IMR-90 (cell line): ENCODE measurements at regions not wholly inside any gene's neighbourhood (a gene's known extent, or its start where the extent isn't known, plus 50 kb on each side); places are given as distances from the start of the nearest gene placed in this dataset.

Source experiments
- ATAC-seq: fragments of 200-7000 bp; cut with Tn5 transposase; 2 replicates; pipeline ENCODE4 v1.9.1; 2020; ENCODE audit warnings: low read depth, mild to moderate bottlenecking, moderate library complexity
- BruUV-seq: library from RNA; stranded (reverse); fragments of 400-500 nt; replicated peaks from 2 replicates; lab custom pipeline; 2021; lab: Mats Ljungman, UMichigan
- CTCF ChIA-PET: fragments of 300-600 bp; formaldehyde crosslinking; extraction: SDS; loops from one replicate; lab custom pipeline; 2021; ENCODE audit warnings: antibody characterized with exemption; lab: Yijun Ruan, JAX
- POLR2A ChIA-PET: fragments of 300-600 bp; sonication (Branson Sonifier 250); formaldehyde crosslinking; loops from one replicate; lab custom pipeline; 2022; ENCODE audit warnings: antibody characterized with exemption; ENCODE audit not compliant: unreplicated experiment; lab: Charles Lee
- DNase-seq: peaks from one replicate; pipeline ENCODE4 v3.0.0; 2013
- H2AFZ ChIP-seq: replicated peaks from 2 replicates; pipeline ENCODE3; 2013; ENCODE audit warnings: low read length, mild to moderate bottlenecking; ENCODE audit not compliant: poor library complexity
- H2AK5ac ChIP-seq: 2 replicates; pipeline ENCODE4 v1.6.1; 2013; ENCODE audit warnings: low read depth, low read length, inconsistent platforms
- H2AK9ac ChIP-seq: replicated peaks from 2 replicates; pipeline ENCODE3; 2013; ENCODE audit warnings: mild to moderate bottlenecking, low read depth, low read length, moderate library complexity; ENCODE audit not compliant: poor library complexity
- H2BK120ac ChIP-seq: 2 replicates; pipeline ENCODE4 v1.6.1; 2013; ENCODE audit warnings: low read depth, low read length, inconsistent platforms
- H2BK15ac ChIP-seq: 3 replicates; pipeline ENCODE4 v1.6.1; 2013; ENCODE audit warnings: low read depth, low read length, inconsistent platforms
- H2BK20ac ChIP-seq: 2 replicates; pipeline ENCODE4 v1.6.1; 2013; ENCODE audit warnings: low read depth, mild to moderate bottlenecking, inconsistent platforms, low read length, moderate library complexity
- H2BK5ac ChIP-seq: 2 replicates; pipeline ENCODE4 v1.6.1; 2013; ENCODE audit warnings: mild to moderate bottlenecking, low read depth, low read length, inconsistent platforms; ENCODE audit not compliant: poor library complexity, severe bottlenecking
- H3K14ac ChIP-seq: replicated peaks from 2 replicates; pipeline ENCODE4 v1.6.1; 2013; ENCODE audit warnings: low read depth, low read length, inconsistent platforms
- H3K18ac ChIP-seq: 2 replicates; pipeline ENCODE4 v1.6.1; 2013; ENCODE audit warnings: low read depth, low read length, control low read depth
- H3K23ac ChIP-seq: 2 replicates; pipeline ENCODE4 v1.6.1; 2013; ENCODE audit warnings: low read depth, low read length, inconsistent platforms
- H3K27ac ChIP-seq: 2 replicates; pipeline ENCODE4 v1.5.1; 2013; ENCODE audit warnings: mild to moderate bottlenecking, control low read depth, low read length; ENCODE audit not compliant: insufficient read depth
- H3K27me3 ChIP-seq: 2 replicates; pipeline ENCODE4 v1.6.1; 2013; ENCODE audit warnings: low read length; ENCODE audit not compliant: control insufficient read depth, insufficient read depth
- H3K36me3 ChIP-seq: 2 replicates; pipeline ENCODE4 v1.6.1; 2013; ENCODE audit warnings: low read length, mixed read lengths; ENCODE audit not compliant: control insufficient read depth, insufficient read depth
- H3K4ac ChIP-seq: 2 replicates; pipeline ENCODE4 v1.6.1; 2013; ENCODE audit warnings: low read depth, low read length, inconsistent platforms
- H3K4me1 ChIP-seq: 2 replicates; pipeline ENCODE4 v1.6.1; 2013; ENCODE audit warnings: low read length, mixed read lengths; ENCODE audit not compliant: control insufficient read depth, insufficient read depth
- H3K4me2 ChIP-seq: 2 replicates; pipeline ENCODE4 v1.6.1; 2013; ENCODE audit warnings: low read depth, mild to moderate bottlenecking, control low read depth, low read length, moderate library complexity
- H3K4me3 ChIP-seq: 2 replicates; pipeline ENCODE4 v1.5.1; 2013; ENCODE audit warnings: low read depth, mild to moderate bottlenecking, control low read depth, low read length, moderate library complexity; ENCODE audit not compliant: insufficient read depth
- H3K56ac ChIP-seq: 2 replicates; pipeline ENCODE4 v1.6.1; 2013; ENCODE audit warnings: low read length, inconsistent platforms; ENCODE audit not compliant: insufficient read depth; ENCODE audit errors: extremely low read depth
- H3K79me1 ChIP-seq, 2 experiments: 2 replicates each; pipeline ENCODE4 v1.6.1; 2013; ENCODE audit warnings: low read length in 2 of 2, inconsistent platforms in 1 of 2, low read depth in 1 of 2
- H3K9ac ChIP-seq: 2 replicates; pipeline ENCODE4 v1.6.1; 2013; ENCODE audit warnings: low read depth, low read length, control low read depth
- H3K9me1 ChIP-seq: 2 replicates; pipeline ENCODE4 v1.6.1; 2013; ENCODE audit warnings: low read length, inconsistent platforms; ENCODE audit not compliant: insufficient read depth
- H3K9me3 ChIP-seq: 2 replicates; pipeline ENCODE4 v1.6.1; 2013; ENCODE audit warnings: low read length; ENCODE audit not compliant: control insufficient read depth, insufficient read depth
- H4K20me1 ChIP-seq: 2 replicates; pipeline ENCODE4 v1.6.1; 2013; ENCODE audit warnings: low read length, inconsistent platforms; ENCODE audit not compliant: insufficient read depth
- H4K5ac ChIP-seq: 2 replicates; pipeline ENCODE4 v1.6.1; 2013; ENCODE audit warnings: mild to moderate bottlenecking, low read depth, low read length, control low read depth
- H4K8ac ChIP-seq, 2 experiments: 2 replicates each; pipeline ENCODE4 v1.6.1; 2013; ENCODE audit warnings: low read depth in 2 of 2, low read length in 2 of 2, control low read depth in 1 of 2, inconsistent platforms in 1 of 2
- H4K91ac ChIP-seq: 2 replicates; pipeline ENCODE4 v1.6.1; 2013; ENCODE audit warnings: low read depth, low read length, inconsistent platforms; ENCODE audit not compliant: insufficient read depth
- BHLHE40 ChIP-seq: fragments of 150-350 bp; IDR thresholded peaks from 2 replicates; pipeline ENCODE4 v1.6.1; 2016; ENCODE audit warnings: mild to moderate bottlenecking, low read depth, low read length
- CEBPB ChIP-seq: IDR thresholded peaks from 2 replicates; pipeline ENCODE4 v1.6.1; 2012; ENCODE audit warnings: low read depth, low read length, improper control_type of control experiment
- CHD1 ChIP-seq: IDR thresholded peaks from 2 replicates; pipeline ENCODE4 v1.6.1; 2012; ENCODE audit warnings: low read depth, low read length, improper control_type of control experiment
- ELK1 ChIP-seq: fragments of 150-350 bp; IDR thresholded peaks from 2 replicates; pipeline ENCODE4 v1.6.1; 2016; ENCODE audit warnings: low read depth, mild to moderate bottlenecking, low read length, moderate library complexity, borderline replicate concordance
- FOS ChIP-seq: fragments of 150-350 bp; IDR thresholded peaks from 2 replicates; pipeline ENCODE4 v1.6.1; 2016; ENCODE audit warnings: low read depth, low read length
- MAFK ChIP-seq: IDR thresholded peaks from 2 replicates; pipeline ENCODE4 v1.6.1; 2012; ENCODE audit warnings: low read depth, low read length, improper control_type of control experiment
- MAZ ChIP-seq: IDR thresholded peaks from 2 replicates; pipeline ENCODE4 v1.6.1; 2012; ENCODE audit warnings: low read depth, mild to moderate bottlenecking, low read length, improper control_type of control experiment, moderate library complexity, borderline replicate concordance
- MXI1 ChIP-seq: IDR thresholded peaks from 2 replicates; pipeline ENCODE4 v1.6.1; 2012; ENCODE audit warnings: low read depth, mild to moderate bottlenecking, low read length, moderate library complexity, borderline replicate concordance
- NFE2L2 ChIP-seq: fragments of 150-350 bp; IDR thresholded peaks from 2 replicates; pipeline ENCODE4 v1.6.1; 2016; ENCODE audit warnings: low read depth, mild to moderate bottlenecking, low read length
- POLR2A ChIP-seq: IDR thresholded peaks from 2 replicates; pipeline ENCODE4 v1.6.1; 2012; ENCODE audit warnings: mild to moderate bottlenecking, low read depth, low read length
- RAD21 ChIP-seq: IDR thresholded peaks from 2 replicates; pipeline ENCODE4 v1.6.1; 2012; ENCODE audit warnings: low read length, improper control_type of control experiment
- RCOR1 ChIP-seq: IDR thresholded peaks from 2 replicates; pipeline ENCODE4 v1.6.1; 2012; ENCODE audit warnings: mild to moderate bottlenecking, low read length, improper control_type of control experiment; ENCODE audit not compliant: insufficient replicate concordance
- RFX5 ChIP-seq: IDR thresholded peaks from 2 replicates; pipeline ENCODE4 v1.8.0; 2012; ENCODE audit warnings: low read depth, mild to moderate bottlenecking, low read length, moderate library complexity
- SMC3 ChIP-seq: fragments of 150-350 bp; IDR thresholded peaks from 2 replicates; pipeline ENCODE4 v1.6.1; 2016; ENCODE audit warnings: low read depth, mild to moderate bottlenecking, antibody characterized with exemption, low read length, moderate library complexity
- USF2 ChIP-seq: fragments of 150-350 bp; IDR thresholded peaks from 2 replicates; pipeline ENCODE4 v1.6.1; 2017; ENCODE audit warnings: mild to moderate bottlenecking, antibody characterized with exemption, low read length, low read depth
- WGBS, 2 experiments: methylation state at CpG; one replicate each; pipeline versions ENCODE4 v1.1.5 to v1.1.7; 2013; ENCODE audit warnings: missing lambda C conversion rate in 2 of 2; ENCODE audit not compliant: insufficient read length in 1 of 2; ENCODE audit errors: extremely low coverage in 2 of 2; 5-methylcytosine and 5-hydroxymethylcytosine counted together
- dilution Hi-C: fragments of 300-500 bp; cut with HindIII; formaldehyde crosslinking; loops from one replicate; pipeline ENCODE4 v1.14.3; 2018; ENCODE audit warnings: low sequenced_read_pairs; ENCODE audit not compliant: unreplicated experiment
- in situ Hi-C: fragments of 300-500 bp; cut with MboI; formaldehyde crosslinking; loops from 3 replicates; pipeline ENCODE4 v1.14.3; 2019; ENCODE audit warnings: low sequenced_read_pairs, inconsistent platforms, mixed read lengths
- intact Hi-C: fragments of 100-400 bp; cut with micrococcal nuclease; formaldehyde crosslinking; loops from 2 replicates; pipeline ENCODE4 v1.10.0; 2022
- TF ChIP-seq, protein P1 (sequence below): conservative IDR thresholded peaks from 2 replicates; pipeline ENCODE4 v1.5.1; 2012; ENCODE audit warnings: mild to moderate bottlenecking, low read depth, low read length, improper control_type of control experiment

DNA sequence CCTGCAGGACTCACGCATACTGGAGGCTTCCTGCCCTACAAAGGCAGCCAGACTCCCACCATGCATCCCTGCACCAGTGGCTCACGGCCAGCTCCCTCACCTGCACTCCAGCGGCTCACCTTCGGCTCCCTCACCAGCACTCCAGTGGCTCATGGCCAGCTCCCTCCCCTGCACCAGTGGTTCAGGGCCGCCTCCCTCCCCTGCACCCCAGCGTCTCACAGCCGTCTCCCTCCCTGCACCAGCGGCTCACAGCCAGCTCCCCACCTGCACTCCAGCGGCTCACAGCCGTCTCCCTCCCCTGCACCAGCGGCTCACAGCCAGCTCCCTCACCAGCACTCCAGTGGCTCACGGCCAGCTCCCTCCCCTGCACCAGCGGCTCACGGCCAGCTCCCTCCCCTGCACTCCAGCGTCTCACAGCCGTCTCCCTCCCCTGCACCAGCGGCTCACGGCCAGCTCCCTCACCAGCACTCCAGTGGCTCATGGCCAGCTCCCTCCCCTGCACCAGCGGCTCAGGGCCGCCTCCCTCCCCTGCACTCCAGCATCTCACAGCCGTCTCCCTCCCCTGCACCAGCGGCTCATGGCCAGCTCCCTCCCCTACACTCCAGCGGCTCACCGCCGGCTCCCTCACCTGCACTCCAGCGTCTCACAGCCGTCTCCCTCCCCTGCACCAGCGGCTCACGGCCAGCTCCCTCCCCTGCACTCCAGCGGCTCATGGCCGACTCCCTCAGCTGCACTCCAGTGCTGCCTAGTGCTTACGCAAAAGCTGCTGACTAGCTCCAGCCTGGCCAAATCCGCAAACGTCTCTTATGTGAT is 324.5 kb downstream of the NPHP4 start:
- POLR2A ChIA-PET: no interaction called here
- TF ChIP-seq CHD1: no peak
- no peak for TF ChIP-seq MAZ
- TF ChIP-seq RAD21: no peak
- no peak for TF ChIP-seq RFX5
- no peak for TF ChIP-seq POLR2A
- no peak for TF ChIP-seq BHLHE40
- no peak for TF ChIP-seq ELK1
- no peak for TF ChIP-seq FOS
- TF ChIP-seq MXI1: no peak
- no peak for TF ChIP-seq RCOR1
- TF ChIP-seq NFE2L2: no peak
- TF ChIP-seq MAFK: no peak
- TF ChIP-seq USF2: no peak
- no peak for TF ChIP-seq SMC3
- TF ChIP-seq, protein P1, sequence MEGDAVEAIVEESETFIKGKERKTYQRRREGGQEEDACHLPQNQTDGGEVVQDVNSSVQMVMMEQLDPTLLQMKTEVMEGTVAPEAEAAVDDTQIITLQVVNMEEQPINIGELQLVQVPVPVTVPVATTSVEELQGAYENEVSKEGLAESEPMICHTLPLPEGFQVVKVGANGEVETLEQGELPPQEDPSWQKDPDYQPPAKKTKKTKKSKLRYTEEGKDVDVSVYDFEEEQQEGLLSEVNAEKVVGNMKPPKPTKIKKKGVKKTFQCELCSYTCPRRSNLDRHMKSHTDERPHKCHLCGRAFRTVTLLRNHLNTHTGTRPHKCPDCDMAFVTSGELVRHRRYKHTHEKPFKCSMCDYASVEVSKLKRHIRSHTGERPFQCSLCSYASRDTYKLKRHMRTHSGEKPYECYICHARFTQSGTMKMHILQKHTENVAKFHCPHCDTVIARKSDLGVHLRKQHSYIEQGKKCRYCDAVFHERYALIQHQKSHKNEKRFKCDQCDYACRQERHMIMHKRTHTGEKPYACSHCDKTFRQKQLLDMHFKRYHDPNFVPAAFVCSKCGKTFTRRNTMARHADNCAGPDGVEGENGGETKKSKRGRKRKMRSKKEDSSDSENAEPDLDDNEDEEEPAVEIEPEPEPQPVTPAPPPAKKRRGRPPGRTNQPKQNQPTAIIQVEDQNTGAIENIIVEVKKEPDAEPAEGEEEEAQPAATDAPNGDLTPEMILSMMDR: no peak
- TF ChIP-seq CEBPB: no peak
- H3K4ac ChIP-seq: no peak overlapping the region
- no peak overlapping the region for H4K5ac ChIP-seq
- CTCF ChIA-PET: no interaction called here
- intact Hi-C loops (no loop called here), dilution Hi-C loops (no loop called here), in situ Hi-C loops (no loop called here)
- no peak overlapping the region for H3K56ac ChIP-seq
- H4K91ac ChIP-seq: no peak overlapping the region
- H3K9ac ChIP-seq: no peak overlapping the region
- no peak overlapping the region for H2BK120ac ChIP-seq
- H2BK5ac ChIP-seq: no peak overlapping the region
- no peak overlapping the region for H2BK20ac ChIP-seq
- H3K4me3 ChIP-seq: no peak overlapping the region
- no peak overlapping the region for H3K14ac ChIP-seq
- H3K4me1 ChIP-seq: no peaks in the 10 kb centered on the region
- no peak for DNase-seq
- H2AK5ac ChIP-seq: no peak overlapping the region
- H4K8ac ChIP-seq: no peak overlapping the region
- no peak overlapping the region for H3K4me2 ChIP-seq
- no peak overlapping the region for H2BK15ac ChIP-seq
- H3K9me1 ChIP-seq: no peaks in the 10 kb centered on the region
- peaks cover 58% of the 10 kb centered on the region for H3K9me3 ChIP-seq
- no peaks in the 10 kb centered on the region for H4K20me1 ChIP-seq
- no peak overlapping the region for H3K23ac ChIP-seq
- no peaks in the 10 kb centered on the region for H3K27me3 ChIP-seq
- 38% methylated on average over 23 of the region's 34 CpGs; no CpG with 5 or more reads in 1 of the 2 experiments for WGBS, 2 experiments
- H3K18ac ChIP-seq: no peak overlapping the region
- no peak overlapping the region for H2AK9ac ChIP-seq
- no TSS peak for BruUV-seq
- no peaks in the 10 kb centered on the region for H3K36me3 ChIP-seq
- no peak overlapping the region for H3K27ac ChIP-seq
- no peak overlapping the region for H2AFZ ChIP-seq
- no peaks in the 10 kb centered on the region for H3K79me1 ChIP-seq
- ATAC-seq: no peak
